HCT116 (cell line): ENCODE measurements at regions not wholly inside any gene's neighbourhood (a gene's known extent, or its start where the extent isn't known, plus 50 kb on each side); places are given as distances from the start of the nearest gene placed in this dataset.

Experiments used
- ATAC-seq: fragments of 200-7000 bp; cut with Tn5 transposase; 2 replicates; pipeline ENCODE4 v1.9.1; 2020; ENCODE audit warnings: mild to moderate bottlenecking, moderate library complexity
- BruUV-seq: library from RNA; stranded (reverse); fragments of 400-500 nt; replicated peaks from 2 replicates; lab custom pipeline; 2021; lab: Mats Ljungman, UMichigan
- CTCF ChIA-PET: fragments of 300-600 bp; sonication (Branson Sonifier 250); formaldehyde crosslinking; loops from one replicate; lab custom pipeline; 2021; ENCODE audit warnings: antibody characterized with exemption; lab: Charles Lee
- POLR2A ChIA-PET: fragments of 300-600, 350-600 bp; sonication (Branson Sonifier 250); formaldehyde crosslinking; loops from one replicate; lab custom pipeline; 2021; ENCODE audit warnings: antibody characterized with exemption; lab: Charles Lee
- RAD21 ChIA-PET, 2 experiments: fragments of 300-600 bp; sonication (Branson Sonifier 250); formaldehyde crosslinking; loops; one replicate each; lab custom pipeline; 2023; ENCODE audit warnings: low total read pairs in 2 of 2; ENCODE audit not compliant: uncharacterized antibody in 2 of 2, unreplicated experiment in 2 of 2, low non-redundant PET in 1 of 2; lab: Charles Lee
- DNase-seq: peaks from one replicate; pipeline ENCODE4 v3.0.0-alpha.2; 2010; ENCODE audit warnings: low read depth, low spot score
- H2AFZ ChIP-seq: fragments of 200-600 bp; shearing (Covaris generic), sonication (generic); 2 replicates; pipeline ENCODE4 v1.6.1; 2017; ENCODE audit warnings: low read depth, mixed run types, mixed read lengths, antibody characterized with exemption, low read length; ENCODE audit not compliant: poor library complexity, severe bottlenecking
- H3K27ac ChIP-seq: 2 replicates; pipeline ENCODE4 v1.5.1; 2012; ENCODE audit warnings: low read depth, low read length
- H3K27me3 ChIP-seq: fragments of 200-600 bp; sonication (generic); 2 replicates; pipeline ENCODE4 v1.6.1; 2016; ENCODE audit warnings: mixed run types, low read length, mixed read lengths; ENCODE audit not compliant: insufficient read depth
- H3K36me3 ChIP-seq, 2 experiments: fragments of 200-500 bp in 1 of 2; fragments of 200-600 bp in 1 of 2; sonication (Bioruptor generic) in 1 of 2; sonication (generic) in 1 of 2; 2 replicates each; pipeline versions ENCODE4 v1.5.1 to v1.6.1; 2014 to 2016; ENCODE audit warnings: low read length in 2 of 2, inconsistent platforms in 1 of 2, mixed read lengths in 1 of 2, mixed run types in 1 of 2; ENCODE audit not compliant: insufficient read depth in 2 of 2, control insufficient read depth in 1 of 2
- H3K4me1 ChIP-seq, 2 experiments: fragments of 200-600 bp in 1 of 2; sonication (generic) in 1 of 2; 2 replicates each; pipeline versions ENCODE4 v1.5.1 to v1.6.1; 2012 to 2017; ENCODE audit warnings: low read length in 2 of 2, inconsistent platforms in 1 of 2, mild to moderate bottlenecking in 1 of 2, mixed read lengths in 1 of 2, mixed run types in 1 of 2, moderate library complexity in 1 of 2; ENCODE audit not compliant: insufficient read depth in 2 of 2, control insufficient read depth in 1 of 2
- H3K4me2 ChIP-seq: fragments of 200-600 bp; sonication (generic); 2 replicates; pipeline ENCODE4 v1.6.1; 2017; ENCODE audit warnings: mixed run types, low read length, mixed read lengths
- H3K4me3 ChIP-seq, 2 experiments: fragments of 200-600 bp in 1 of 2; sonication (generic) in 1 of 2; replicated peaks in 1 of 2; 2 replicates each; pipeline ENCODE4 v1.5.1; 2011 to 2016; ENCODE audit warnings: low read length in 2 of 2, control low read depth in 1 of 2, low read depth in 1 of 2, mild to moderate bottlenecking in 1 of 2, mixed read lengths in 1 of 2, mixed run types in 1 of 2
- H3K79me2 ChIP-seq: fragments of 200-600 bp; sonication (generic); 2 replicates; pipeline ENCODE4 v1.6.1; 2017; ENCODE audit warnings: mild to moderate bottlenecking, mixed run types, low read length, moderate library complexity, mixed read lengths; ENCODE audit not compliant: insufficient read depth
- H3K9ac ChIP-seq: fragments of 200-600 bp; sonication (generic); 2 replicates; pipeline ENCODE4 v1.6.1; 2016; ENCODE audit warnings: low read length, mixed read lengths
- H3K9me2 ChIP-seq: fragments of 200-600 bp; sonication (generic), shearing (Covaris generic); 2 replicates; pipeline ENCODE4 v1.6.1; 2017; ENCODE audit warnings: mixed run types, mild to moderate bottlenecking, moderate library complexity; ENCODE audit not compliant: insufficient read depth
- H3K9me3 ChIP-seq, 2 experiments: fragments of 200-500 bp in 1 of 2; fragments of 200-600 bp in 1 of 2; sonication (Bioruptor generic) in 1 of 2; sonication (generic) in 1 of 2; 2 replicates each; pipeline ENCODE4 v1.6.1; 2014 to 2017; ENCODE audit warnings: low read length in 2 of 2, mixed read lengths in 2 of 2, inconsistent platforms in 1 of 2, low read depth in 1 of 2, mild to moderate bottlenecking in 1 of 2, mixed run types in 1 of 2, moderate library complexity in 1 of 2; ENCODE audit not compliant: control insufficient read depth in 1 of 2, insufficient read depth in 1 of 2
- H4K20me1 ChIP-seq: fragments of 200-600 bp; sonication (generic), shearing (Covaris generic); 2 replicates; pipeline ENCODE4 v1.6.1; 2017; ENCODE audit warnings: mixed run types, mild to moderate bottlenecking, moderate library complexity; ENCODE audit not compliant: insufficient read depth
- ATF3 ChIP-seq: IDR thresholded peaks from 2 replicates; pipeline ENCODE4 v1.6.1; 2012
- CBX3 ChIP-seq: IDR thresholded peaks from 2 replicates; pipeline ENCODE4 v1.6.1; 2012; ENCODE audit warnings: low read depth
- CEBPB ChIP-seq: IDR thresholded peaks from 2 replicates; pipeline ENCODE4 v1.6.1; 2012; ENCODE audit warnings: low read depth
- CTCF ChIP-seq, 3 experiments: fragments of 200-600 bp in 1 of 3; sonication (generic) in 1 of 3; IDR thresholded peaks in 2 of 3; conservative IDR thresholded peaks in 1 of 3; 2 replicates each; pipeline ENCODE4 v1.5.1; 2012 to 2017; ENCODE audit warnings: low read depth in 2 of 3, low read length in 2 of 3, antibody characterized with exemption in 1 of 3, borderline replicate concordance in 1 of 3, control low read depth in 1 of 3, mild to moderate bottlenecking in 1 of 3, mixed read lengths in 1 of 3, mixed run types in 1 of 3, moderate library complexity in 1 of 3; ENCODE audit not compliant: insufficient read depth in 1 of 3
- EZH2 ChIP-seq: fragments of 200-600 bp; sonication (generic); IDR thresholded peaks from 2 replicates; pipeline ENCODE4 v1.6.1; 2017; ENCODE audit warnings: antibody characterized with exemption, mixed run types
- EZH2phosphoT487 ChIP-seq: fragments of 200-600 bp; IDR thresholded peaks from 2 replicates; pipeline ENCODE4 v1.6.1; 2018; ENCODE audit warnings: antibody characterized with exemption, borderline replicate concordance
- JUND ChIP-seq: IDR thresholded peaks from 2 replicates; pipeline ENCODE4 v1.6.1; 2012
- POLR2A ChIP-seq: IDR thresholded peaks from 2 replicates; pipeline ENCODE4 v1.7.0; 2011; ENCODE audit warnings: borderline replicate concordance; ENCODE audit not compliant: insufficient read depth, insufficient read length; ENCODE audit errors: extremely low read depth
- POLR2AphosphoS5 ChIP-seq: IDR thresholded peaks from 2 replicates; pipeline ENCODE4 v1.6.1; 2011; ENCODE audit warnings: mild to moderate bottlenecking, low read depth, low read length, moderate library complexity
- REST ChIP-seq: IDR thresholded peaks from 2 replicates; pipeline ENCODE4 v1.6.1; 2012; ENCODE audit warnings: low read depth
- SRF ChIP-seq: IDR thresholded peaks from 2 replicates; pipeline ENCODE4 v1.6.1; 2012; ENCODE audit warnings: low read depth
- TCF7L2 ChIP-seq: IDR thresholded peaks from 2 replicates; pipeline ENCODE4 v1.7.0; 2011; ENCODE audit warnings: borderline replicate concordance, inconsistent platforms; ENCODE audit not compliant: insufficient read depth, insufficient read length; ENCODE audit errors: extremely low read depth
- ZBTB33 ChIP-seq: IDR thresholded peaks from 2 replicates; pipeline ENCODE4 v1.6.1; 2011; ENCODE audit warnings: mild to moderate bottlenecking, low read length, moderate library complexity; ENCODE audit not compliant: insufficient replicate concordance; ENCODE audit errors: extremely low read depth
- ZFX ChIP-seq: fragments of 450-650 bp; IDR thresholded peaks from 2 replicates; pipeline ENCODE4 v1.6.1; 2017
- intact Hi-C: fragments of 100-400 bp; cut with micrococcal nuclease; formaldehyde crosslinking; loops from 2 replicates; pipeline ENCODE4 v1.10.0; 2022

GRCh38 chr4:115938764-115939443 is 825.5 kb upstream of the NDST4 start:
- DNase-seq: no peak
- Histone ChIP-seq H3K36me3 (no peaks in the 10 kb centered on the region), H3K79me2 (no peaks in the 10 kb centered on the region), H3K4me2 (no peak overlapping the region), H3K9me3 (no peaks in the 10 kb centered on the region), H3K4me1 (no peaks in the 10 kb centered on the region), H3K9ac (no peak overlapping the region)
- ChIA-PET CTCF (no interaction called here), POLR2A (no interaction called here)
- intact Hi-C loops: no loop called here
- TF ChIP-seq CEBPB (no peak), ZFX (no peak), EZH2phosphoT487 (no peak), TCF7L2 (no peak), JUND (no peak), SRF (no peak), POLR2AphosphoS5 (no peak), CBX3 (no peak), ATF3 (no peak), POLR2A (no peak), ZBTB33 (no peak), REST (no peak), EZH2 (no peak), CTCF (IDR thresholded peaks at IDR 0.05 in 2 of 3, conservative IDR thresholded peaks at IDR 0.05 in 1 of 3; ENCODE audit: borderline replicate concordance in 1 of 3, insufficient read depth in 1 of 3, low read depth in 2 of 3, low read length in 2 of 3) (no peak)
- TF ChIP-seq, all 23 proteins: peak for 0
- no peak for ATAC-seq
- Histone ChIP-seq H3K4me3 (no peak overlapping the region), H2AFZ (peak overlapping the region; percentile 24), H3K9me2 (no peaks in the 10 kb centered on the region), H3K27ac (no peak overlapping the region), H4K20me1 (no peaks in the 10 kb centered on the region), H3K27me3 (no peaks in the 10 kb centered on the region)
- BruUV-seq: no TSS peak
- RAD21 ChIA-PET: no interaction called here
